ENCODE measurements at regions not wholly inside any gene's neighbourhood (a gene's known extent, or its start where the extent isn't known, plus 50 kb on each side); places are given as distances from the start of the nearest gene placed in this dataset.

- no peak for DNase-seq
Measured at GRCh38 chr6:44500074-44500473, 112.6 kb downstream of the CDC5L start.

DNA sequence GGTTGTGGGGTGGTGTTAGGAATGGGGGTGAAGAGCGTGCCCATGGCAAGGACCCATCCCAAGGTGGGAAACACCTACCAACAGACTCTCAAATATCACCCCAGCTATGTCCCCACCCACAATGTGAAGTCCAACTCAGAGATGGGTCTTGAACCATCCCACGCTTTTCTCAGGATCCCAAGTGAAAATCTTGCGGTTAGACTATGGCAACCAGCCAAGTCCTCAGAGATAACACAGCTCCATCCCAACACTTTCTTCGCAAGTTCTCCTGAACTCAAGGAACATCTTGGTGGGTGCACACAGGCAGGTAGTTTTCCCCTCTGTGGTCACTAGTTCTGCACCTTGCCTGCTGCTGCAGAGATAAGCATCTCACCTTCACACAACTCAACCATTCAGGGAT is 116.0 kb downstream of the CDC5L start:
- no peak for DNase-seq

DNA sequence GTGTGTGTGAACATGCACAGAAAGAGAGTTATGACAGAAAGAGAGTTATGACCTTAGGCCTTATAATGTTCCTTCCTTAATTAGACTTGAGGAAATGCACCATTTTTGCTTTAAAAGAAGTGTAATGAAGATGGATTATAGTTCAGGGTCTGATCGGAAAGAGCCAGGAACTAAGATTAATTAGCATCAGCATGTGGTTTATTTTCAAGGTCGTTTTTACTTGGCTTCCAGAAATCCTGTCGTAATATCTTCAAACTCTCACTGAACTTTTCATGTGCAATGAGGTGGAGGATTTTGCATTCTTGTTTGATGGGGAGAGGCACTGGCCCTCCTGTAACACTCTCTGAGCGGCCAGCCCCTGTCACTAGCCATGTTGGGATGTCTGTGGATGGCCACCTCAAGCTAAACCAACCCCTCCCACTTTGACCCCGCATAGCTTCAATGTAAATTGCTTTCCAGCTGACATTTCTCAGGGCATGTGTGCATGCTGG is 116.8 kb downstream of the CDC5L start:
- no peak for DNase-seq

DNA sequence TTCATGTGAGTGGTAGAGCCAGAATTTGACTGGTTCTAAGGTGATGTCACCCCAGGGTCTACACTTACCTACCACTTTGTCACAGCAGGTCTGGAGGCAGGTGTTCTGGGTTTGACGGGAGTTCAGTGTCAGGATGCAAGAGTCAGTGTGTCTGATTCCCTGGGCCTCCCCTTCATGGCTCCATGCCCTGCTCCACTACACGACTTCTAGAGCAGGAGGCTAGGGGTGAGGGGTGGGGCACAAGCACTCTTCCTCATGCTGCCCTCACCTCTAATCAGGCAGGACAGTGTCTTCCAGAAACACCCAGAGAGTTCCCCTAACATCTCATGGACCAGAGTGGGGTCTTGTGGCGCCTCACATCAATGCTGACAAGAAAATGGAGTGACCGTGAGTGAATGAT is 118.2 kb downstream of the CDC5L start:
- no peak for DNase-seq

- no peak for DNase-seq
Measured at GRCh38 chr6:44507014-44507413, 119.5 kb downstream of the CDC5L start.

GRCh38 chr6:44508646-44509045 is 121.1 kb downstream of the CDC5L start:
- DNase-seq, result no peak

DNA sequence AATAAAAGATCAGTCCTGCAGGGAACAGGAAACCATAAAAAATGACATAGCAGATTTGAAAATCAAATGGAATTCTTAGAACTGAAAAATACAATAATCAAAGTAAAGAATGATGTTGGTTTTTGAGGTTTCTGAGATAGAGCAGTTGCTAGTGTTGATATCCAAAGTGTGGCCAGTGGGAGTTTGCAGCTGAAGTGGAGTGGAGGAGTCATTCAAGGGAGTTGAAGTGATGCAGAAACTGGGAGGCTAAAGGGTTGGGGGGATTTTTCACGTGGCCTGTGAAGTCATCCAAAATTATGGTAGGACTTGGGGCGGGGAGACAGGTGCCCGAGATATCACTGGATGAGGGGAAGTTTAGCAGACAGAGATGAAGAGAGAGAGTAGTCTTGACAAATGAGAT is 123.6 kb downstream of the CDC5L start:
- no peak for DNase-seq

DNA sequence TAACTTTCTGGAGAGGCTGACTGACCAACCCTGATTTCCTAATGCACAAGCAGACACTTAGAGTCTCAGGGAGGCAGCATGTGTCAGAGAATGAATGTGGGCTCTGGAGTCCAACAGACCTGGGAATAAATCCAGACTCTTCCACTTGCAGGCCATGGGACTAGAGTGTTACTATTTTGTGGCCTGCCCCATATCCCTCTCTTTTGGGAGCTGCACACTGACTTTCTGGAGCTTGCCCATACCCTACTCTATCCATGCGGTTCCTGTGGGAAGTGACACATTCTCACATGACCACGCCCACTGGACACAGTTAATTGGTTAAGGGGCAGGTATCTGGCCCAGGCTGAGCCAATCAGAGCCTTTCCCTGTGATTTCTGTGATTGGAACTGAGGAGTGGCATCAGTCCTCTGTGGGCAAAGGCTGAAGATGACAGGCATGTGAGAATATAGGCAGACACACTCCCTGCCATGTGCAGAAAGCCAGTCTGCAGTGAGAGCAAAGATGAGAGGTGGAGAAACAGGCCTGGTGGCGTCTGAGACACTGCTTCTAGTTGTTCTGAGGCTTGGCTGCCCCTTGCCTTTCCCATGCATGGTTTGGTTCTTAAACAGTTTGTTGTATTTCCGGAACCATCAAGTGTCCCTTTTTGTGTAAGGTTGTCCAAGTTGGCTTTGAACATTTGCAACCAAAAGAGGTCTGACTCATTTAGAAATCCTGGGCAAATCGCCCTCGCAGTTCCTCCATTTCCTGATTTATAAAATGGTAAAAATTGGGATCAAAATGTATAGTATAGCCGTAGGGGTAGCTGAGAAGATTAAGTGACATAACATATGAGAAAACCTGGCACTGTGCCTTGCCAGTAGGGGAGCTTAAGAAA is 125.6 kb downstream of the CDC5L start:
- no peak for DNase-seq

DNA sequence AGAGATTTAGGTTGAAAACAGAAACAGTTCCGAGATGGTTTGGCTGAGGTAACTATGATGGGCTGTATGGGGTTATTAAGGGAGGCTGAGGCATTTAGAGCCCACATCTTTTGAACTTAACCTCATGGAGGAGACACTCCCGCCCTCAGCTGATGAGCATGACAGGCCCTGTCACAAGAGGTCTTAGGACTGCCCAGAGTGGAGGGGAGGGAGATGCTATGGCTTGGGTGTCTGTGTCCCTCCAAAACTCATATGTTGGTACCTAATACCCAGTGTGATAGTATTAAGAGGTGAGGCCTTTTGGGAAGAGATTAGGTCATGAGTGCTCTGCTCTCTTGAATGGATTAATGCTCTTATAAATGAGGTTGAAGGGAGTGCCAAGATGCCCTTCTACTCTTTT is 126.6 kb downstream of the CDC5L start:
- DNase-seq, result no peak

DNA sequence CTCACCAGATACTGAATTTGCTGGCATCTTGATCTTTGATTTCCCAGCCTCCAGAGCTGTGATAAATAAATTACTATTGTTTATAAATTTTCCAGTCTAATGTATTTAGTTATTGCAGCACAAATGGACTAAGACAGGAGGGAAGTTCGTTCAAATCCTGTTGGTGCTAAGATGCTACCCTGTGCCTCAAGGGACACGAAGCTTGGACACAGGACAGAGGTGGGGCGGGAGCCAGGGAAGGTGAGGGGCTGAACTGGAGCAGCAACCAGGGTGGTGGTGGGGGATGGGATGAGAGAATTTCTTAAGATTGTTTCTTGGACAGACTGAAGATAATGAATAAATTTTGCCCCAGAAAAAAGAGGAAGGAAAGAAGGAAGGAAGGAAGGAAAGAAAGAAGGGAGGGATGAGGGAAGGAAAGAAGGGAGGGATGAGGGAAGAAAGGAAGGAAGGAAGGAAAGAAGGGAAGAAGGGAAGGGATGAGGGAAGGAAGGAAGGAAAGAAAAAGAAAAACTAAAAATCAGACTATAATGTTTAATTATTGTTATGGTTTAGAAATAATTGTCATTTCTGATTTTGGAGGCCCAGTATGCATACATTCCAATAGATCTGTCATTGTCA is 127.2 kb downstream of the CDC5L start:
- DNase-seq, result no peak

DNA sequence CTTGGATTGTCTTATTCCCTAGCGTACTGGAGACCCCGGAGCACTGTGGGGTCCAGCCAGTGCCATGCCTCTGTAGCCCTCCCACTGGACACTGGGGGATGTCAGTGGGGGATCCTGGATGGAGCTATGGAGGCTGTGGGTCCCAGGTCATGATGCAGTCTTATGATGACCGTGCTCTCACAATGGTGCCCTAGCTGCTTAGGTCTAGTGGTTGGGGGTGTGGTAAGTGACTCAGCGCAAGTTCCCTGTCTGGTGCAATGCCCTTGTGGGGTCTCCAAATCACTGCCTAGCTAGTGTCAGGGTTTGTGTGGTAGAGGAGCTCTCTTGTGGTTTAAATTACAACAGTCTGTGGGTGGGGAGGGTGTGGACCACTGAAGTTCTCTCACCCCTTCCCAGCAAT is 135.4 kb downstream of the CDC5L start:
- DNase-seq, result no peak

DNA sequence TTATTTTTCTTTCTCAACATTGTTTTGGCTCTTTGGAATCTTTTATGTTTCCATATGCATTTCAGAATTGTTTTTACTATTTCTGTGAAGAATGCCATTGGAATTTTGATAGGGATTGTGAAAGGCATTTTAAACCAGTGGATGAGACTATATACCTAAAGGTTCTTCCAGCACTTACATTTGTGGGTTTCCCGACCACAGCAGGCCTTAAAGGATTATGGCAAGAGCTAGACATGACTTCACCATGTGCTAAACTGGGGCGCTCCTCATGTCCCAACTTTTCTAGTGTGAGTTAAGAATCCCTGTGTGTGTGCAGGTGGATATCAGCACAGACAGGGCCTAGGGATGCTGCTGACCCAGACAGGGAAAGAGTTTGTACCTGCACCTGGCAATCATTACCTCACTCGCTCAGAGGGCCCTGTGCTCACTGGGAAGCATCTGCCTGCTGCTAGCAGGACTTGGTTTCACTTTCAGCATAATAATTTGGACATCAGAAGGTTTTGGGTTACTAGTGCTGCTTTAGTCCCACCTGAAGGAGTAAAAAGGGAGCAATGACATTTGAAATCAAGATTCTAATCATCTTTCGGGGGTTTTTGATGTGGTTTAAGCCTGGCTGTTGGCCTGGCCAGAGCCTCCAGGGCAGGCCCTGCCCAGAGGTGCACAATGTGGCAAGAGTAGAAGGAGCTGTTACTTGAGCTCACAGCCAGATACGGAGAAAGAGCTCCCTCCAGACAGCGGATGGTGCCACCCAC is 137.1 kb downstream of the CDC5L start:
- no peak for DNase-seq

DNA sequence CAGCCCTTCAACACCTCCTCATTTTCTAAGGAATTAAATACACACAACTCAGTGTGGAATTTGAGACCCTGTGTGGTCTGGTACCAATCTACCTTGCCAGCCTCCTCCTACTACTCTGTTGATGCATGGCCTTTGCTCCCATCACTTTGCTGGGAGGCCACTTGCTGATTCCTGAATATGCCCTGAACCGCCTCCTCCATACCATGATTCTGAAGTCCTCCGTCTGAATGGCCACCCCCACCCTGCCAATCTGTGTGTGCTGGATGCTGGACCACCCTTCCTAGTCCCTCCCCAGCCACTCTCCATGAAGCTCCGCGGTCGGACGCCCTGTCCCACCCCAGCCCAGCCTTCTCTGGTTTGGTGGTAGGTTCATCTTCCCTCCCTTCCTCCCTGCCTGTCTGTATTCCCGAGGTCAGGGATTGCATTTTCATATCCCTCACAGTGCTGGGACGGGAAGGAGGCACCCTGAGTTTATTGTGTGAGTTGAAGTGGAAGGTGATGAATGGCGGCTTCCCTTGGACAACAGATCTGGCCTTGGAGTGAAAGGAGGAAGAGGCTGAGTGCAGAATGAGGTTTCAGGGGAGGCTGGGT is 138.3 kb downstream of the CDC5L start:
- no peak for DNase-seq

DNA sequence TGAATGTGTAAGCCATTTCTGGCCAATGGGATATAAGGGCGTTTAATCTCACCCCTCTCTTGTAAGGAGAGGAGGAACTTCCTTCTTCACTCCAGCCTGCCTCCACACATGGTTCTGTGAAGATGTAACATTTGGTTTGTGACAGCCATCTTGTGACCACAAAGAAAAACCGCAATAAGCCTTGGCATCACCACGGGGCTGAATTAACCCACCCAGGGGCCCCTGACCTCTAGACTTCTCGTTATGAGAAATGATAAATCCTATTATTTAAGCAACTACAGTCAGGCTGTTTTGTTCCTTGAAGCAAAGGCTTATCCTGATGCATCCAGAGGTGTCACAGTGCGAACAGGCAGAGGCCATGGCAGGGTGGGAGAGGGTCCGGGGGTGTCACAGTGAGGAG is 139.7 kb downstream of the CDC5L start:
- DNase-seq, result no peak

DNA sequence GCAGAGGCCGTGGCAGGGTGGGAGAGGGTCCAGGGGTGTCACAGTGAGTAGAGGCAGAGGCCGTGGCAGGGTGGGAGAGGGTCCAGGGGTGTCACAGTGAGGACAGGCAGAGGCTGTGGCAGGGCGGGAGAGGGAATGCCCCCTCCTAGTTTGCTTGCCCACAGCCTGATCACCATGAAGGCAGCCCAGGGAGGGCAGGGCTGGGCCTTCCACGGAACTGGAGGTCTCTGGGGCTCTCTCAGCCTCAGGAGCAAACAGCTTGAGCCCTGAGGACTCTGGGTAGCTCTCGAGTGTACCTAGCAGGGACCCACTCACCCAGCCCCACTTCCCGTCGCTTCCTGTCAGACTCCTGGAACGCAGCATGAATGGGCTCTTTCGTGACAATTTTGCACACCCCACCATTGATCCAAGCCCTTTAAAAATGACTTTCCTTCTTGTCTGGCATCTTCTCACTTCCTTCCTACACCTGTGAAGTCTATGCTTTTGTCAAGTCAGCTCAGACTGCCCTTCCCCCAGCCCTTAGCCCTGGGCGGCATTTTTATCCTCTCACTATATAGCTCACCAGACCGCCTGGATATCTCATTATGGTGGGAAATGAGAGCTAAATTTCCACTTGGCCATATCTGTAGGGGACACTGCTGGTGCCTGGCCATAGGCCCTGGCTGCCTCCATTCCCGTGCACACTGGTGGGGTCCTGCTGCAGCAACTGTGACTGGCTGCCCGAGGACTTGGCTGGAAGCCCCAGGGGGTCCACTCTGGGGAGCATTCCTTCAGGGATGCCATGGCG is 140.3 kb downstream of the CDC5L start:
- DNase-seq, result no peak

GRCh38 chr6:44528370-44528644 is 140.8 kb downstream of the CDC5L start:
- no peak for DNase-seq

DNA sequence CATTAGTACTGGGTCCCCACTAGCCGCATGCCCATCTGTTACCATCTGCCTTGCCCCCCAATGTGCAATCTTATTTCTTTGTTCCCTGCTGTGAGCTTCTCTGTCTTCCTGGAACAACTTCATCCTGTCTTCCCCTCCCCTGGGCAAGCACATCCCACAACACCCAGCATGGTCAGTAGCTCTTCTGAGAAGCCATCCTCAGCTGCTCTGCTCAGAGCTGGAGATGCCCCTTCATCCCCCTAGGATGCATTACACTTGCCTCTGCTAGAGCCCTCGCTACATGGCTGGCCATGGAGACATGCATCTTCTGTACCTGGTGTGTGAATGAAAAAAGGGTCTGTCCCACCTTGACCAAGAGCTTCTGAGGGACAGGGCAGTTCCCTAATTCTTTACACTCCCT is 141.2 kb downstream of the CDC5L start:
- DNase-seq, result no peak

GRCh38 chr6:44529146-44529905 is 141.8 kb downstream of the CDC5L start:
- no peak for DNase-seq

DNA sequence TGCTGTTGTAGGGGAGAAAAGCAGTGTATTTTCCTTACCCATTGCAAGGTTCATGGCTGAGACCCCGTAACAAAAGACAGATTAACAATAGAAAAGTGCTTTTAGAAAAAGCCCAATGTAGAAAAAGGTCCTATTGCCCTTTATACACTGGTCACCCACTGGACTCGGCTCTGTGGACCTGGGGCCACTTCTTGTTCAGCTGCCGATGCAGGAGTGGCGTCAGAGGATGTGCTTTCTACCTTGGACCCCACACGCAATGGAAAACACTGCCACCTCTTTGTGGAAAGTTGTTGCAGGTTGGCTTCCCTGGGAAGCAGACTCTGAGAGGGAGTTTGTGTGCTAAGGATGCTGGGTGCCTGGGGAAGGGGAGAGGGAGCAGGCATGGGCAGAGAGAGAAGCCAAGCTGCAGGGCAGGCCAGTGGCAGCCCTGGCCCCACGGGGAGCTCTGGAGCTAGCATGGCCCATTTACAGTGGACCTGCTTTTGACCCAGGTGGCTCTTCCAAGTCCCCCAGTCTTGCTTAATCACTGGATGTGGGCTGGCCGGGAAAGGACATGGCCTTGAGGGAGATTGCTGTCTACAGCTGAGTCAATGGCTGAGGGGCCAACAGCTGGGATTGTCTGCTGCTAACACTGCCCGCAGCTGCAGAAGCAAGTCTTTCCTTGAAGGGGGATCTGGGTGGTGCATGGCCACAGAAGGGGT is 142.9 kb downstream of the CDC5L start:
- DNase-seq, result no peak

DNA sequence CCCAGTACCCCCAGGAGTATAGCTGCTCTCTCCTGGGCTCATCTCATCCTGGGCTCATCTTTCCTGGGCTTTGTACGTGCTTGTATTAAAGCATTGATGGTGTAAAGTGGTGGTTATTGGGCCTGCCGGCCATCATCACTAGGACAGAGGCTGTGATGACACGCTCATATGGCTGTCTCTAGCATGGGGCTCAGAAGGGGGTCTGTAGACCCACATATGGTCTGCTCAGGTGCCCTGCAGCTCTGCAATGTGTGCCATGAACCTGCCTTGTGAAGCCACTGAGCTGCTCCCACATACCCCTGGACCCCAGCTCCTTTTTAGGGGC is 143.4 kb downstream of the CDC5L start:
- no peak for DNase-seq

- DNase-seq, result no peak
Measured at GRCh38 chr6:44531442-44532015, 144.0 kb downstream of the CDC5L start.

Measured in activated CD4-positive, alpha-beta T cell treated with anti-CD3 and anti-CD28 coated beads for 4 hours (primary cell).